ENCODE measurements at regions not wholly inside any gene's neighbourhood (a gene's known extent, or its start where the extent isn't known, plus 50 kb on each side); places are given as distances from the start of the nearest gene placed in this dataset.

GRCh38 chr3:161866176-161866575 is 369.6 kb downstream of the OTOL1 start:
- peak in 1 of 2 donors; percentile 9 for DNase-seq
- H3K36me3 ChIP-seq, result no peaks in the 10 kb centered on the region
- H3K27me3 ChIP-seq, result no peaks in the 10 kb centered on the region
- intact Hi-C loops (cut with DNase I; ENCODE audit: low total_unique reads), result no loop called here
- no peak overlapping the region for H3K4me3 ChIP-seq
- no peaks in the 10 kb centered on the region for H3K4me1 ChIP-seq
- H3K9me3 ChIP-seq, result no peaks in the 10 kb centered on the region
- H3K27ac ChIP-seq, result no peak overlapping the region
- TF ChIP-seq EP300 (IDR thresholded peaks at IDR 0.05) (no peak), POLR2AphosphoS5 (IDR thresholded peaks at IDR 0.05) (no peak), CTCF (IDR thresholded peaks at IDR 0.05) (no peak), POLR2A (IDR thresholded peaks at IDR 0.05) (no peak)
- WGBS, 5 donors, result 21 to 46% (median 43%) methylated on average over 1 of the region's 1 CpG

GRCh38 chr3:161875483-161875882 is 378.9 kb downstream of the OTOL1 start:
- TF ChIP-seq POLR2AphosphoS5 (IDR thresholded peaks at IDR 0.05) (no peak), EP300 (IDR thresholded peaks at IDR 0.05) (no peak), CTCF (IDR thresholded peaks at IDR 0.05) (no peak), POLR2A (IDR thresholded peaks at IDR 0.05) (no peak)
- Histone ChIP-seq H3K9me3 (peaks cover 0 to 12% (median 0%) of the 10 kb centered on the region in 4 donors), H3K4me1 (no peaks in the 10 kb centered on the region), H3K36me3 (no peaks in the 10 kb centered on the region), H3K27ac (no peak overlapping the region), H3K4me3 (no peak overlapping the region), H3K27me3 (no peaks in the 10 kb centered on the region)
- DNase-seq, result no peak
- WGBS, 5 donors, result 83 to 100% (median 89%) methylated on average over 1 of the region's 1 CpG
- intact Hi-C loops (cut with DNase I; ENCODE audit: low total_unique reads), result no loop called here

GRCh38 chr3:161879470-161879869 is 382.9 kb downstream of the OTOL1 start:
- intact Hi-C loops (cut with DNase I; ENCODE audit: low total_unique reads), result no loop called here
- Histone ChIP-seq H3K4me3 (no peak overlapping the region), H3K27me3 (no peaks in the 10 kb centered on the region), H3K27ac (no peak overlapping the region), H3K4me1 (no peaks in the 10 kb centered on the region), H3K9me3 (peaks cover 0 to 12% (median 0%) of the 10 kb centered on the region in 4 donors), H3K36me3 (no peaks in the 10 kb centered on the region)
- 0 to 88% (median 45%) methylated on average over 1 of the region's 1 CpG for WGBS, 5 donors
- no peak for TF ChIP-seq CTCF (IDR thresholded peaks at IDR 0.05)
- TF ChIP-seq POLR2A (IDR thresholded peaks at IDR 0.05), result no peak
- no peak for TF ChIP-seq POLR2AphosphoS5 (IDR thresholded peaks at IDR 0.05)
- no peak for TF ChIP-seq EP300 (IDR thresholded peaks at IDR 0.05)
- DNase-seq, result no peak

GRCh38 chr3:161884830-161885229 is 388.2 kb downstream of the OTOL1 start:
- H3K9me3 ChIP-seq, result peaks cover 0 to 9% (median 6%) of the 10 kb centered on the region in 4 donors
- no peak for DNase-seq
- H3K27me3 ChIP-seq, result no peaks in the 10 kb centered on the region
- H3K4me1 ChIP-seq, result no peaks in the 10 kb centered on the region
- WGBS, 5 donors, result 75 to 90% (median 81%) methylated on average over 5 of the region's 5 CpGs
- no peak overlapping the region for H3K27ac ChIP-seq
- H3K4me3 ChIP-seq, result no peak overlapping the region
- TF ChIP-seq CTCF (IDR thresholded peaks at IDR 0.05), result no peak
- no peaks in the 10 kb centered on the region for H3K36me3 ChIP-seq
- intact Hi-C loops (cut with DNase I; ENCODE audit: low total_unique reads), result no loop called here
